ENCODE measurements at regions not wholly inside any gene's neighbourhood (a gene's known extent, or its start where the extent isn't known, plus 50 kb on each side); places are given as distances from the start of the nearest gene placed in this dataset.

DNA sequence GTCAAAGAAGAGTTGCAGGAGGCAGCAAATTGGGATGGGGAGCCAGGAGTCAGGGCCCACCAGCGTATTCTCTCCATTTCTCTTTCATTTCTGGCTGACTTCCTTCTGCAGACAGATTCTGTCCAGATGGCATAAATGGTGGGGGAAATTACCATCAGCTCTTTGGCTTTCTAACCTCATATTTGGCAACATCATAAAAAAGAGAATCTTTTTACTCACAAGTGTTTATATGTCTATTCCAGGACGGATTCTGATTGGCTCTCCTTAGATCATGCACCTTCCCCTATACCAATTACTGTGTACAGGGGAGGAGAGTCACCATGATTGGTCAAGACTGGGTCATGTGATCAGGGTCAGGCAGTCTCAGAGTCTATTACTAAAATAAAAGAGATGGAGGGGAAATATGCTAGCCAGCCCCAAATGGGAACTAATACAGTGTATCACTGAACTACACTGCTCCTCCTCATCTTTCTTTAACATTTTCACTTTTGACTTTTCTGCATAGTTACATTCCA, 537.1 kb upstream of the EEF2KMT start:
- Histone ChIP-seq H3K9me3 (no peaks in the 10 kb centered on the region), H3K27me3 (no peaks in the 10 kb centered on the region), H3K4me1 (no peaks in the 10 kb centered on the region), H3K27ac (no peak overlapping the region), H3K4me3 (no peak overlapping the region), H3K36me3 (no peaks in the 10 kb centered on the region)
- DNase-seq (no peak), ATAC-seq (no peak)
- no peak for TF ChIP-seq POLR2A (IDR thresholded peaks at IDR 0.05)
- TF ChIP-seq, protein P1, sequence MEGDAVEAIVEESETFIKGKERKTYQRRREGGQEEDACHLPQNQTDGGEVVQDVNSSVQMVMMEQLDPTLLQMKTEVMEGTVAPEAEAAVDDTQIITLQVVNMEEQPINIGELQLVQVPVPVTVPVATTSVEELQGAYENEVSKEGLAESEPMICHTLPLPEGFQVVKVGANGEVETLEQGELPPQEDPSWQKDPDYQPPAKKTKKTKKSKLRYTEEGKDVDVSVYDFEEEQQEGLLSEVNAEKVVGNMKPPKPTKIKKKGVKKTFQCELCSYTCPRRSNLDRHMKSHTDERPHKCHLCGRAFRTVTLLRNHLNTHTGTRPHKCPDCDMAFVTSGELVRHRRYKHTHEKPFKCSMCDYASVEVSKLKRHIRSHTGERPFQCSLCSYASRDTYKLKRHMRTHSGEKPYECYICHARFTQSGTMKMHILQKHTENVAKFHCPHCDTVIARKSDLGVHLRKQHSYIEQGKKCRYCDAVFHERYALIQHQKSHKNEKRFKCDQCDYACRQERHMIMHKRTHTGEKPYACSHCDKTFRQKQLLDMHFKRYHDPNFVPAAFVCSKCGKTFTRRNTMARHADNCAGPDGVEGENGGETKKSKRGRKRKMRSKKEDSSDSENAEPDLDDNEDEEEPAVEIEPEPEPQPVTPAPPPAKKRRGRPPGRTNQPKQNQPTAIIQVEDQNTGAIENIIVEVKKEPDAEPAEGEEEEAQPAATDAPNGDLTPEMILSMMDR (IDR thresholded peaks at IDR 0.05 in 4 of 5, conservative IDR thresholded peaks at IDR 0.05 in 1 of 5), result no peak
- intact Hi-C loops (cut with DNase I; ENCODE audit: low total_unique reads), result no loop called here
- in situ Hi-C loops (cut with MboI; ENCODE audit: low sequenced_read_pairs in 4 of 4), result no loop called here

DNA sequence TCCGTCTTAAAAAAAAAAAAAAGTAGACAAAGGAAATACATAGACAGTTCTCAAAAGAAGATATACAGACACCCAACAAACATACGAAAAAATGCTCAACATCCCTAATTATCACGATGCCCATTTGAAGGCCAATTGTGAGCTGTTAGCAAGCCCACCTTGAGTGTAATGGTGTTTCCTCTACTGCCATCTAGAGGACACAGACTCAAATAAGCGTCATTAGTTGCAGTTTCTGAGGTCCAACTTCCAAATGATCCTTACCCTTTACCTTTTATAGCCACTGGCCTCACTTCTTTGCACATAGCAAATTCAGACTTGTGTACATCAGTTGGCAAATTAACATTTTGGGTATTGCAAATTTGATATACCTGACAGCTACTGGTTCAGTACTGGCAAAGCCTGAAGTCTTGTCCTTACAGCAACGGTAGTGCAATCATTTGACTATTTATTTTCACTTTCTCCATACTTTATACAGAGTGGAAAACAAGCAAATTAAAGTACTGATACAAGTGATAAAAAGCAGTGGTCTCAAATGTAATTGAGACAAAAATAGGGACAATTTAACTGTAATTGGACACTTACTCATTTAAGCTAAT, 536.3 kb upstream of the EEF2KMT start:
- no peak overlapping the region for H3K27ac ChIP-seq
- no peaks in the 10 kb centered on the region for H3K4me1 ChIP-seq
- H3K9me3 ChIP-seq, result no peaks in the 10 kb centered on the region
- no peak for DNase-seq
- TF ChIP-seq, protein P1 (IDR thresholded peaks at IDR 0.05 in 4 of 5, conservative IDR thresholded peaks at IDR 0.05 in 1 of 5), result no peak
- TF ChIP-seq POLR2A (IDR thresholded peaks at IDR 0.05), result no peak
- H3K36me3 ChIP-seq, result no peaks in the 10 kb centered on the region
- intact Hi-C loops (cut with DNase I; ENCODE audit: low total_unique reads) (no loop called here), in situ Hi-C loops (cut with MboI; ENCODE audit: low sequenced_read_pairs in 4 of 4) (no loop called here)
- H3K27me3 ChIP-seq, result no peaks in the 10 kb centered on the region
- no peak overlapping the region for H3K4me3 ChIP-seq
- no peak for ATAC-seq

DNA sequence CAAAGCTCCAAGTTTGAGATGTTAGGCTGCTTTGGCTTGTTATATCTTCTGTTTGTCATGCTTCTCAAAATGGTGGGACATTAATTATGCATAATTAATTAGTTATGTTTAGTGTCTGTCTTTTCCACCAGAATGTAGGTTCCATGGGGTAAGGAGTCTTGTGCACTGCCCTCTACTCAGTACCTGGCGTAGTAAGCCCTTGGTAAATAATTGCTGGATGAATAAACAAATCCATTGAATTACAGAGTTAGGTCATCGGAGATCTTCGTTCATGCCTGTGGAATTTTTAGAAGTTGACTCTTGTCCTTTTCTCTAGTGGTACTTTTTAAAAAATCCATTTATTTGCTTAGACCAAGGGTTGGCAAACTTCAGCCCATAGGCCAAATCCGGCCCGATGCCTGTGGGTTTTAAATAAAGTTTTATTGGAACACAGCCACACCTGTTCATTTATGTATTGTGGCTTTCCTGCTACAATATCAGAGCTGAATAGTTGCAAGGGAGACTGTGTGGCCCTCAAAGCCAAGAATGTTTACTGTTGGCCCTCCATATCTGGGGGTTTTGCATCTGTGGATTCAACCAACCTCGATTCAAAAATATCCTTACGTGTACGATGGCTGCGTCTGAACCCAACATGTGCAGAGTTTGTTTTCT, 524.8 kb upstream of the EEF2KMT start:
- H3K9me3 ChIP-seq, result no peaks in the 10 kb centered on the region
- ATAC-seq, result no peak
- intact Hi-C loops (cut with DNase I; ENCODE audit: low total_unique reads) (no loop called here), in situ Hi-C loops (cut with MboI; ENCODE audit: low sequenced_read_pairs in 4 of 4) (no loop called here)
- H3K4me3 ChIP-seq, result no peak overlapping the region
- H3K4me1 ChIP-seq, result no peaks in the 10 kb centered on the region
- no peak overlapping the region for H3K27ac ChIP-seq
- no peak for DNase-seq
- no peak for TF ChIP-seq POLR2A (IDR thresholded peaks at IDR 0.05)
- TF ChIP-seq, protein P1 (IDR thresholded peaks at IDR 0.05 in 4 of 5, conservative IDR thresholded peaks at IDR 0.05 in 1 of 5), result no peak
- no peaks in the 10 kb centered on the region for H3K27me3 ChIP-seq
- H3K36me3 ChIP-seq, result no peaks in the 10 kb centered on the region

DNA sequence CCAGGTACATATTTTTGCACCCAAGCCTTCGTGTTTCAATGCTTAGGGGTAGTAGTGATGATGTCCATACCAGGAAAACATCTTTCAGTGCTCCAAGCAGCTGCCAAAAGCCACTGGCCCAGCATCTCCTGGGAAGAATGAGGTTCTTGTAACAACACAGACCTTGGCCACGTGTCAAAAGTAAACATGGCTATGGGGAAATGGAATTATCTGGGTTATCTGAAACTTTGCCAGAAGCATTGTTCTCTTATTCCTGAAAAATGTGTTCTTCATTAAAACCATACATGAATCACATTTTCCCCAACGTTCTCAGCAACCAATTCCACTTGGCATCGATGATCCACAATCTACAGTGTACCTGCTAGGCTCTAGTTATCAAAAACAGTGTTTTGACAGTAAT, 524.2 kb upstream of the EEF2KMT start:
- H3K9me3 ChIP-seq, result no peaks in the 10 kb centered on the region
- in situ Hi-C loops (cut with MboI; ENCODE audit: low sequenced_read_pairs in 4 of 4) (no loop called here), intact Hi-C loops (cut with DNase I; ENCODE audit: low total_unique reads) (no loop called here)
- H3K27me3 ChIP-seq, result no peaks in the 10 kb centered on the region
- H3K4me1 ChIP-seq, result no peaks in the 10 kb centered on the region
- no peak overlapping the region for H3K4me3 ChIP-seq
- no peak overlapping the region for H3K27ac ChIP-seq
- no peaks in the 10 kb centered on the region for H3K36me3 ChIP-seq
- TF ChIP-seq, protein P1 (IDR thresholded peaks at IDR 0.05 in 4 of 5, conservative IDR thresholded peaks at IDR 0.05 in 1 of 5), result no peak
- TF ChIP-seq POLR2A (IDR thresholded peaks at IDR 0.05), result no peak
- ATAC-seq (no peak), DNase-seq (no peak)
